HepG2 (cell line): ENCODE measurements at regions not wholly inside any gene's neighbourhood (a gene's known extent, or its start where the extent isn't known, plus 50 kb on each side); places are given as distances from the start of the nearest gene placed in this dataset.

ENCODE experiments used
- ATAC-seq: fragments of 200-7000 bp; cut with Tn5 transposase; 3 replicates; pipeline ENCODE4 v1.9.1; 2020; ENCODE audit warnings: mild to moderate bottlenecking, moderate library complexity
- BruUV-seq: library from RNA; stranded (reverse); fragments of 400-500 nt; replicated peaks from 2 replicates; lab custom pipeline; 2021; lab: Mats Ljungman, UMichigan
- CTCF ChIA-PET: fragments of 300-600 bp; formaldehyde crosslinking; extraction: SDS; loops from one replicate; lab custom pipeline; 2021; ENCODE audit warnings: low total read pairs, inconsistent platforms, low intra/inter-chr PET ratio; lab: Yijun Ruan, JAX
- POLR2A ChIA-PET: fragments of 350-600 bp; sonication (Branson Sonifier 250); formaldehyde crosslinking; loops from one replicate; lab custom pipeline; 2020; ENCODE audit warnings: antibody characterized with exemption, inconsistent platforms; lab: Yijun Ruan, JAX
- DNase-seq: peaks from one replicate; pipeline ENCODE4 v3.0.0-alpha.2; 2015; ENCODE audit warnings: low spot score
- FAIRE-seq: peaks from 3 replicates; lab custom pipeline; 2011; peaks lifted over from hg19 to GRCh38; lab: Jason Lieb, UNC
- H2AFZ ChIP-seq: one replicate; pipeline ENCODE4 v1.6.1; 2011; ENCODE audit warnings: low read length, inconsistent platforms
- H3K27ac ChIP-seq: fragments of 300-600 bp; 3 replicates; pipeline ENCODE4 v1.8.0; 2011; ENCODE audit warnings: mixed run types, mild to moderate bottlenecking, mixed read lengths, low read length, inconsistent platforms; ENCODE audit not compliant: insufficient read depth; ENCODE audit errors: extremely low read length
- H3K27me3 ChIP-seq, 2 experiments: fragments of 200-600 bp in 1 of 2; 2 replicates in 1 of 2; 3 replicates in 1 of 2; pipeline versions ENCODE4 v1.6.0 to v1.8.0; 2011; ENCODE audit warnings: low read length in 2 of 2, mild to moderate bottlenecking in 2 of 2, moderate library complexity in 2 of 2, inconsistent platforms in 1 of 2; ENCODE audit not compliant: insufficient read depth in 2 of 2, control insufficient read depth in 1 of 2
- H3K36me3 ChIP-seq, 2 experiments: fragments of 200-600 bp in 1 of 2; replicated peaks in 1 of 2; 2 replicates in 1 of 2; 3 replicates in 1 of 2; pipeline versions ENCODE4 v1.5.1 to v1.8.0; 2011; ENCODE audit warnings: low read length in 2 of 2, inconsistent platforms in 1 of 2; ENCODE audit not compliant: insufficient read depth in 2 of 2, control insufficient read depth in 1 of 2
- H3K4me1 ChIP-seq: 2 replicates; pipeline ENCODE4 v1.5.1; 2012; ENCODE audit warnings: low read length, inconsistent platforms; ENCODE audit not compliant: insufficient read depth
- H3K4me2 ChIP-seq: 2 replicates; pipeline ENCODE4 v1.6.0; 2011; ENCODE audit warnings: low read depth, low read length, inconsistent platforms
- H3K4me3 ChIP-seq, 3 experiments: fragments of 200-600 bp in 1 of 3; sonication (generic), shearing (Covaris generic) in 1 of 3; replicated peaks in 1 of 3; 2 replicates each; pipeline ENCODE4 v1.5.1; 2011 to 2016; ENCODE audit warnings: low read length in 3 of 3, inconsistent platforms in 2 of 3, low read depth in 2 of 3, mild to moderate bottlenecking in 2 of 3, control low read depth in 1 of 3, mixed read lengths in 1 of 3; ENCODE audit not compliant: insufficient read depth in 1 of 3
- H3K79me2 ChIP-seq: one replicate; pipeline ENCODE4 v1.6.1; 2011; ENCODE audit warnings: low read length, inconsistent platforms; ENCODE audit not compliant: insufficient read depth
- H3K9ac ChIP-seq: 2 replicates; pipeline ENCODE4 v1.6.0; 2011; ENCODE audit warnings: mild to moderate bottlenecking, low read depth, low read length, inconsistent platforms; ENCODE audit not compliant: insufficient read depth
- H3K9me3 ChIP-seq: 2 replicates; pipeline ENCODE4 v1.5.1; 2012; ENCODE audit warnings: mild to moderate bottlenecking, low read length
- H4K20me1 ChIP-seq: 2 replicates; pipeline ENCODE4 v1.6.0; 2011; ENCODE audit warnings: inconsistent platforms, mild to moderate bottlenecking, low read length, moderate library complexity; ENCODE audit not compliant: insufficient read depth
- ARID3A ChIP-seq: IDR thresholded peaks from 2 replicates; pipeline ENCODE4 v1.6.1; 2012; ENCODE audit warnings: low read depth, low read length, improper control_type of control experiment
- CEBPZ ChIP-seq: IDR thresholded peaks from 2 replicates; pipeline ENCODE4 v1.6.1; 2012; ENCODE audit warnings: low read length, improper control_type of control experiment
- CREB1 ChIP-seq, 2 experiments: fragments of 450-650 bp in 1 of 2; IDR thresholded peaks; 2 replicates each; pipeline ENCODE4 v1.6.1; 2016 to 2017; ENCODE audit warnings: control low read depth in 1 of 2, mild to moderate bottlenecking in 1 of 2, missing compliant biosample characterization in 1 of 2, missing genetic modification characterization in 1 of 2
- HMG20B ChIP-seq: conservative IDR thresholded peaks from 2 replicates; pipeline ENCODE4 v1.6.1; 2016; ENCODE audit warnings: missing genetic modification reagents, missing compliant biosample characterization
- HNF4A ChIP-seq: sonication (generic); formaldehyde crosslinking; IDR thresholded peaks from 2 replicates; pipeline ENCODE4 v1.4.0; 2020; ENCODE audit warnings: missing genetic modification reagents
- YEATS4 ChIP-seq: sonication (generic); formaldehyde crosslinking; IDR thresholded peaks from 2 replicates; pipeline ENCODE4 v1.4.0; 2020; ENCODE audit warnings: missing genetic modification reagents, borderline replicate concordance
- ZNF331 ChIP-seq: sonication (generic); formaldehyde crosslinking; IDR thresholded peaks from 2 replicates; pipeline ENCODE4 v1.4.0; 2020; ENCODE audit warnings: missing genetic modification reagents
- WGBS: methylation state at CpG from one replicate; pipeline ENCODE4 v1.1.6; 2017; ENCODE audit warnings: low lambda C conversion rate; 5-methylcytosine and 5-hydroxymethylcytosine counted together
- in situ Hi-C: cut with HindIII; loops from 2 replicates; pipeline ENCODE4 v1.10.0; 2017; ENCODE audit warnings: low pct_unique_long_range_greater_than_20kb; ENCODE audit not compliant: extremely low pct_ligation_motif_present
- intact Hi-C: fragments of 100-400 bp; cut with micrococcal nuclease; formaldehyde crosslinking; loops from one replicate; pipeline ENCODE4 v1.10.0; 2022; ENCODE audit not compliant: unreplicated experiment

- DNase-seq = no peak
- H4K20me1 ChIP-seq = no peaks in the 10 kb centered on the region
- H3K27me3 ChIP-seq = no peaks in the 10 kb centered on the region
- no peaks in the 10 kb centered on the region for H3K36me3 ChIP-seq
- no peak overlapping the region for H3K4me2 ChIP-seq
- in situ Hi-C loops (no loop called here), intact Hi-C loops (no loop called here)
- BruUV-seq = no TSS peak
- no peak for ATAC-seq
- TF ChIP-seq CEBPZ (no peak), ZNF331 (CRISPR knock-in tag) (no peak), ARID3A (no peak), CREB1 (IDR thresholded peaks at IDR 0.05) (no peak), CREB1 (CRISPR knock-in tag; IDR thresholded peaks at IDR 0.05) (no peak), HMG20B (CRISPR knock-in tag) (no peak), HNF4A (no peak), YEATS4 (CRISPR knock-in tag) (no peak)
- no peak overlapping the region for H2AFZ ChIP-seq
- ChIA-PET POLR2A (no interaction called here), CTCF (no interaction called here)
- no peak overlapping the region for H3K9ac ChIP-seq
- 27% methylated on average over 4 of the region's 4 CpGs for WGBS
- H3K4me1 ChIP-seq = no peaks in the 10 kb centered on the region
- no peak overlapping the region for H3K4me3 ChIP-seq
- no peak for FAIRE-seq
- H3K27ac ChIP-seq = no peak overlapping the region
- no peaks in the 10 kb centered on the region for H3K79me2 ChIP-seq
- H3K9me3 ChIP-seq = no peaks in the 10 kb centered on the region
These were observed 142.0 kb upstream of the KCTD3 start for GRCh38 chr1:215425138-215425537.
